Activated CD4-positive, alpha-beta T cell treated with anti-CD3 and anti-CD28 coated beads, Interleukin-10, Interleukin-2, amounts not matched to agents 100 ng/mL and 50 ng/mL, durations not matched to agents 16 hours and 8 hours (primary cell): ENCODE measurements at regions not wholly inside any gene's neighbourhood (a gene's known extent, or its start where the extent isn't known, plus 50 kb on each side); places are given as distances from the start of the nearest gene placed in this dataset.

ENCODE experiments used
- DNase-seq: peaks from one replicate; pipeline ENCODE4 v3.0.0-alpha.2; 2020

- no peak for DNase-seq
Measured at GRCh38 chr17:22453181-22453580, 760.9 kb downstream of the KCNJ18 start.

GRCh38 chr17:22454070-22454999, 762.0 kb downstream of the KCNJ18 start:
- DNase-seq = no peak

GRCh38 chr17:22459331-22459952, 767.1 kb downstream of the KCNJ18 start:
- no peak for DNase-seq

GRCh38 chr17:22459953-22460350, 767.6 kb downstream of the KCNJ18 start:
- DNase-seq = no peak

GRCh38 chr17:22460461-22461063, 768.2 kb downstream of the KCNJ18 start:
- DNase-seq = no peak

- DNase-seq = no peak
Measured at GRCh38 chr17:22461460-22462145, 769.3 kb downstream of the KCNJ18 start.

- DNase-seq = no peak
Measured at GRCh38 chr17:22462461-22462860, 770.1 kb downstream of the KCNJ18 start.

- no peak for DNase-seq
Measured at GRCh38 chr17:22463110-22463850, 771.0 kb downstream of the KCNJ18 start.

- DNase-seq = no peak
Measured at GRCh38 chr17:22464041-22464440, 771.7 kb downstream of the KCNJ18 start.

GRCh38 chr17:22467720-22468119, 775.4 kb downstream of the KCNJ18 start:
- DNase-seq = no peak

- DNase-seq = no peak
Measured at GRCh38 chr17:22469101-22469880, 777.0 kb downstream of the KCNJ18 start.

- DNase-seq = no peak
Measured at GRCh38 chr17:22469941-22470340, 777.6 kb downstream of the KCNJ18 start.

GRCh38 chr17:22470411-22471175, 778.3 kb downstream of the KCNJ18 start:
- DNase-seq = no peak

- no peak for DNase-seq
Measured at GRCh38 chr17:22484826-22485225, 792.5 kb downstream of the KCNJ18 start.

GRCh38 chr17:22490399-22490798, 798.1 kb downstream of the KCNJ18 start:
- no peak for DNase-seq

GRCh38 chr17:22492331-22492730, 800.0 kb downstream of the KCNJ18 start:
- no peak for DNase-seq

GRCh38 chr17:22496450-22496849, 804.1 kb downstream of the KCNJ18 start:
- no peak for DNase-seq

- no peak for DNase-seq
Measured at GRCh38 chr17:22503322-22503899, 811.1 kb downstream of the KCNJ18 start.

GRCh38 chr17:22505660-22506059, 813.3 kb downstream of the KCNJ18 start:
- DNase-seq = no peak

GRCh38 chr17:22506231-22506630, 813.9 kb downstream of the KCNJ18 start:
- DNase-seq = no peak

GRCh38 chr17:22506861-22507260, 814.5 kb downstream of the KCNJ18 start:
- DNase-seq = no peak
